GM12878 (cell line): ENCODE measurements at regions not wholly inside any gene's neighbourhood (a gene's known extent, or its start where the extent isn't known, plus 50 kb on each side); places are given as distances from the start of the nearest gene placed in this dataset.

Experiments
- ATAC-seq: fragments of 200-7000 bp; cut with Tn5 transposase; 3 replicates; pipeline ENCODE4 v1.9.1; 2020; ENCODE audit warnings: mild to moderate bottlenecking, moderate library complexity
- BruUV-seq: library from RNA; stranded (reverse); fragments of 400-500 nt; replicated peaks from 2 replicates; lab custom pipeline; 2021; lab: Mats Ljungman, UMichigan
- CTCF ChIA-PET: fragments of 300-600 bp; sonication (Branson Sonifier 250); formaldehyde crosslinking; extraction: SDS; loops from one replicate; lab custom pipeline; 2021; ENCODE audit warnings: inconsistent platforms; lab: Yijun Ruan, JAX
- POLR2A ChIA-PET: fragments of 350-600 bp; formaldehyde crosslinking; extraction: SDS; loops from one replicate; lab custom pipeline; 2021; ENCODE audit warnings: inconsistent platforms; lab: Charles Lee
- RAD21 ChIA-PET: fragments of 300-600 bp; sonication (Branson Sonifier 250); formaldehyde crosslinking; loops from one replicate; lab custom pipeline; 2023; ENCODE audit warnings: antibody characterized with exemption; ENCODE audit not compliant: unreplicated experiment; lab: Charles Lee
- SMC1A ChIA-PET: fragments of 300-600 bp; sonication (Branson Sonifier 250); formaldehyde crosslinking; loops from one replicate; lab custom pipeline; 2023; ENCODE audit not compliant: unreplicated experiment, uncharacterized antibody; lab: Charles Lee
- DNase-seq: peaks from one replicate; pipeline ENCODE4 v3.0.0-alpha.2; 2011; ENCODE audit warnings: low read depth, low spot score
- FAIRE-seq: peaks from 3 replicates; lab custom pipeline; 2011; peaks lifted over from hg19 to GRCh38; lab: Jason Lieb, UNC
- H2AFZ ChIP-seq: 2 replicates; pipeline ENCODE4 v1.6.0; 2011; ENCODE audit warnings: low read depth, low read length, control low read depth; ENCODE audit not compliant: control insufficient read depth
- H3K27ac ChIP-seq: 2 replicates; pipeline ENCODE4 v1.5.1; 2011; ENCODE audit warnings: control low read depth; ENCODE audit not compliant: control insufficient read depth, insufficient read depth
- H3K27me3 ChIP-seq, 2 experiments: replicated peaks in 1 of 2; 2 replicates each; pipeline versions ENCODE4 v1.6.0 to v1.6.1; 2011; ENCODE audit warnings: low read length in 1 of 2; ENCODE audit not compliant: control insufficient read depth in 2 of 2, insufficient read depth in 2 of 2
- H3K36me3 ChIP-seq, 2 experiments: 2 replicates each; pipeline ENCODE4 v1.5.1; 2011; ENCODE audit warnings: low read length in 1 of 2; ENCODE audit not compliant: control insufficient read depth in 2 of 2, insufficient read depth in 2 of 2
- H3K4me1 ChIP-seq: 2 replicates; pipeline ENCODE4 v1.6.1; 2011; ENCODE audit warnings: mild to moderate bottlenecking, low read length, moderate library complexity, mixed read lengths; ENCODE audit not compliant: control insufficient read depth, insufficient read depth
- H3K4me2 ChIP-seq: 2 replicates; pipeline ENCODE4 v1.6.0; 2011; ENCODE audit warnings: control low read depth; ENCODE audit not compliant: control insufficient read depth, insufficient read depth
- H3K4me3 ChIP-seq: fragments of 200-600 bp; sonication (generic); 2 replicates; pipeline ENCODE4 v1.5.1; 2016
- H3K79me2 ChIP-seq: 2 replicates; pipeline ENCODE4 v1.6.0; 2011; ENCODE audit warnings: low read length; ENCODE audit not compliant: control insufficient read depth, insufficient read depth
- H3K9ac ChIP-seq: 2 replicates; pipeline ENCODE4 v1.8.0; 2011; ENCODE audit warnings: low read length, control low read depth, mixed read lengths; ENCODE audit not compliant: control insufficient read depth, insufficient read depth
- H3K9me3 ChIP-seq: replicated peaks from 3 replicates; pipeline ENCODE4 v1.5.1; 2011; ENCODE audit warnings: mild to moderate bottlenecking, low read length; ENCODE audit not compliant: control insufficient read depth, insufficient read depth
- H4K20me1 ChIP-seq: 2 replicates; pipeline ENCODE4 v1.6.0; 2011; ENCODE audit not compliant: control insufficient read depth, insufficient read depth
- BMI1 ChIP-seq: fragments of 450-650 bp; IDR thresholded peaks from 2 replicates; pipeline ENCODE4 v1.6.1; 2016; ENCODE audit warnings: mild to moderate bottlenecking, moderate library complexity, borderline replicate concordance
- CHD4 ChIP-seq: fragments of 200-600 bp; sonication (generic); IDR thresholded peaks from 2 replicates; pipeline ENCODE4 v1.6.1; 2016; ENCODE audit warnings: mild to moderate bottlenecking
- GABPA ChIP-seq: IDR thresholded peaks from 2 replicates; pipeline ENCODE4 v1.6.1; 2014; ENCODE audit warnings: antibody characterized with exemption, low read depth, mild to moderate bottlenecking, inconsistent platforms
- NFYA ChIP-seq: IDR thresholded peaks from 2 replicates; pipeline ENCODE4 v1.6.1; 2011; ENCODE audit warnings: low read depth, mild to moderate bottlenecking, low read length, improper control_type of control experiment, borderline replicate concordance
- ZZZ3 ChIP-seq: IDR thresholded peaks from 2 replicates; pipeline ENCODE4 v1.6.1; 2011; ENCODE audit warnings: low read depth; ENCODE audit not compliant: control insufficient read depth, insufficient read length
- WGBS: methylation state at CpG from one replicate; pipeline ENCODE4 v1.1.6; 2016; ENCODE audit warnings: low lambda C conversion rate; ENCODE audit not compliant: insufficient replicate concordance, insufficient coverage; ENCODE audit errors: missing lambda C conversion rate; 5-methylcytosine and 5-hydroxymethylcytosine counted together
- in situ Hi-C: fragments of 300-500 bp; cut with MboI; formaldehyde crosslinking; loops from 9 replicates; pipeline ENCODE4 v1.14.3; 2018; ENCODE audit warnings: mixed read lengths
- intact Hi-C: fragments of 100-400 bp; cut with micrococcal nuclease; formaldehyde crosslinking; loops from one replicate; pipeline ENCODE4 v1.14.2; 2022; ENCODE audit not compliant: unreplicated experiment

DNA sequence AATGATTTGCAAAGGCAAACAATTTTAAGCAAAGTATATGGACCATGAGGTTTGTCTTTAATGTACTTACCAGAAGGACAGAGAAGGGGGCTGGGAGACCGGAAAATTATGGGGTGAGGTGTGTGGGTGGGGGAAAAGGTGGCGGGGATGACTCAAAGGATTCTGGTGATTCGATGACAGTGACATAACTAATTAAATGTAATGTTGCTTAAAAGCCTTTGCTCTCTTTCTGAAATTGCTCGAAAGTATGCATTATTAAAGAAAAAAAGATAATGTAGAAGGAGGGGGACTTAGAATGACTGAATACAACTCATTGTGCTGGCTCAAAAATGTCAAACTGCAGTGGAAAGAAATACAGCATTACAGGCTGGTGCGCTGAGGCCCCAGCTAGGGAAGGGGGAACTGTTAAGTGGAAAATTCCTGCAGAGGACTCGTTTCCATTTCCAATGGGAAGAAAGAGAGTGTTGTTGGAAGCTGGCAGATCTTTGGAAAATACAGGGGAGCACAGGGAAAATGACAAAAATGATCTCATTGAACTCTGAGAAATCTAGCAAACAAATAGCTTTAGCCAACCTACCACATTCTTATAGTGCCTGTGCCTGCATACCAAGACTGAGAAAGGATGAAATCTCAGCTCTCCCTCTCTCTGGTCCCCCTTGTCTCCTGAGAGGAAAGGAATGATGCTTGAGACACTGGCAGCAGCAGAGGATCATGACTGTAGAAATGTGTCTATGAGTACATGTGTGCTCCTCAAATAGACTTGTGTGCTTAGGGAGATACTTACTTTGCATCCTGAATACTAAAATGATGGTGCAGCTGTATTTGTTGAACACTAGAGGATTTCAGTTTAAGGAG lies 632.4 kb downstream of the NYAP2 start:
- no peak overlapping the region for H3K4me3 ChIP-seq
- SMC1A ChIA-PET: interaction anchor here (1.0 kb wide), 1 partner anchor 10 kb away, joined by 3 read pairs; no protein-coding TSS in a partner anchor
- no peaks in the 10 kb centered on the region for H4K20me1 ChIP-seq
- no peaks in the 10 kb centered on the region for H3K79me2 ChIP-seq
- in situ Hi-C loops: no loop called here
- H3K36me3 ChIP-seq: no peaks in the 10 kb centered on the region
- intact Hi-C loops: no loop called here
- no peak overlapping the region for H3K9ac ChIP-seq
- no peaks in the 10 kb centered on the region for H3K9me3 ChIP-seq
- CTCF ChIA-PET: interaction anchor here (0.6 kb wide), 1 partner anchor 1205 kb away, joined by 3 read pairs; no protein-coding TSS in a partner anchor
- H3K27me3 ChIP-seq: peaks cover 2 to 4% of the 10 kb centered on the region in 2 experiments; a peak in 1 of 4 replicates
- no peak overlapping the region for H2AFZ ChIP-seq
- DNase-seq (no peak), FAIRE-seq (no peak), ATAC-seq (no peak)
- RAD21 ChIA-PET: no interaction called here
- 18% methylated on average over 6 of the region's 6 CpGs for whole genome bisulfite sequencing
- no peaks in the 10 kb centered on the region for H3K4me1 ChIP-seq
- TF ChIP-seq NFYA: no peak
- TF ChIP-seq BMI1: no peak
- no peak for TF ChIP-seq ZZZ3
- no peak for TF ChIP-seq CHD4
- TF ChIP-seq GABPA: no peak
- no peak overlapping the region for H3K27ac ChIP-seq
- POLR2A ChIA-PET: no interaction called here
- H3K4me2 ChIP-seq: no peak overlapping the region
- no TSS peak for BruUV-seq
